Endothelial cell (in vitro differentiated cells): ENCODE measurements at regions not wholly inside any gene's neighbourhood (a gene's known extent, or its start where the extent isn't known, plus 50 kb on each side); places are given as distances from the start of the nearest gene placed in this dataset.

Experiments used
- DNase-seq: peaks from one replicate; pipeline ENCODE4 v3.0.0; 2021; ENCODE audit warnings: low spot score
- H3K27ac Mint-ChIP-seq: one replicate; pipeline ENCODE4 v1.8.0; 2021; ENCODE audit warnings: mixed read lengths, inconsistent platforms; ENCODE audit not compliant: unreplicated experiment
- H3K27me3 Mint-ChIP-seq: one replicate; pipeline ENCODE4 v1.8.0; 2021; ENCODE audit warnings: mild to moderate bottlenecking, moderate library complexity, mixed read lengths, inconsistent platforms; ENCODE audit not compliant: unreplicated experiment
- H3K36me3 Mint-ChIP-seq: one replicate; pipeline ENCODE4 v1.8.0; 2021; ENCODE audit warnings: mild to moderate bottlenecking, low read depth, mixed read lengths, inconsistent platforms; ENCODE audit not compliant: unreplicated experiment
- H3K4me1 Mint-ChIP-seq: one replicate; pipeline ENCODE4 v1.8.0; 2021; ENCODE audit warnings: mild to moderate bottlenecking, mixed read lengths, inconsistent platforms; ENCODE audit not compliant: unreplicated experiment
- H3K4me3 Mint-ChIP-seq: one replicate; pipeline ENCODE4 v1.8.0; 2021; ENCODE audit warnings: mild to moderate bottlenecking, mixed read lengths, inconsistent platforms; ENCODE audit not compliant: unreplicated experiment
- H3K9me3 Mint-ChIP-seq: one replicate; pipeline ENCODE4 v1.8.0; 2021; ENCODE audit warnings: mixed read lengths, inconsistent platforms; ENCODE audit not compliant: unreplicated experiment
- TF ChIP-seq, protein P1 (sequence below): fragments of 200-600 bp; sonication (generic); IDR thresholded peaks from one replicate; pipeline ENCODE4 v1.5.0; 2021; ENCODE audit warnings: antibody characterized with exemption; ENCODE audit not compliant: unreplicated experiment

GRCh38 chr1:113192980-113193379 is 120.0 kb downstream of the LRIG2 start:
- peaks cover 4% of the 10 kb centered on the region for H3K4me1 Mint-ChIP-seq
- no peaks in the 10 kb centered on the region for H3K9me3 Mint-ChIP-seq
- TF ChIP-seq, protein P1, sequence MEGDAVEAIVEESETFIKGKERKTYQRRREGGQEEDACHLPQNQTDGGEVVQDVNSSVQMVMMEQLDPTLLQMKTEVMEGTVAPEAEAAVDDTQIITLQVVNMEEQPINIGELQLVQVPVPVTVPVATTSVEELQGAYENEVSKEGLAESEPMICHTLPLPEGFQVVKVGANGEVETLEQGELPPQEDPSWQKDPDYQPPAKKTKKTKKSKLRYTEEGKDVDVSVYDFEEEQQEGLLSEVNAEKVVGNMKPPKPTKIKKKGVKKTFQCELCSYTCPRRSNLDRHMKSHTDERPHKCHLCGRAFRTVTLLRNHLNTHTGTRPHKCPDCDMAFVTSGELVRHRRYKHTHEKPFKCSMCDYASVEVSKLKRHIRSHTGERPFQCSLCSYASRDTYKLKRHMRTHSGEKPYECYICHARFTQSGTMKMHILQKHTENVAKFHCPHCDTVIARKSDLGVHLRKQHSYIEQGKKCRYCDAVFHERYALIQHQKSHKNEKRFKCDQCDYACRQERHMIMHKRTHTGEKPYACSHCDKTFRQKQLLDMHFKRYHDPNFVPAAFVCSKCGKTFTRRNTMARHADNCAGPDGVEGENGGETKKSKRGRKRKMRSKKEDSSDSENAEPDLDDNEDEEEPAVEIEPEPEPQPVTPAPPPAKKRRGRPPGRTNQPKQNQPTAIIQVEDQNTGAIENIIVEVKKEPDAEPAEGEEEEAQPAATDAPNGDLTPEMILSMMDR: no peak
- no peak overlapping the region for H3K27ac Mint-ChIP-seq
- DNase-seq: no peak
- no peak overlapping the region for H3K4me3 Mint-ChIP-seq
- H3K27me3 Mint-ChIP-seq: peaks cover 4% of the 10 kb centered on the region
- peaks cover 8% of the 10 kb centered on the region for H3K36me3 Mint-ChIP-seq

DNA sequence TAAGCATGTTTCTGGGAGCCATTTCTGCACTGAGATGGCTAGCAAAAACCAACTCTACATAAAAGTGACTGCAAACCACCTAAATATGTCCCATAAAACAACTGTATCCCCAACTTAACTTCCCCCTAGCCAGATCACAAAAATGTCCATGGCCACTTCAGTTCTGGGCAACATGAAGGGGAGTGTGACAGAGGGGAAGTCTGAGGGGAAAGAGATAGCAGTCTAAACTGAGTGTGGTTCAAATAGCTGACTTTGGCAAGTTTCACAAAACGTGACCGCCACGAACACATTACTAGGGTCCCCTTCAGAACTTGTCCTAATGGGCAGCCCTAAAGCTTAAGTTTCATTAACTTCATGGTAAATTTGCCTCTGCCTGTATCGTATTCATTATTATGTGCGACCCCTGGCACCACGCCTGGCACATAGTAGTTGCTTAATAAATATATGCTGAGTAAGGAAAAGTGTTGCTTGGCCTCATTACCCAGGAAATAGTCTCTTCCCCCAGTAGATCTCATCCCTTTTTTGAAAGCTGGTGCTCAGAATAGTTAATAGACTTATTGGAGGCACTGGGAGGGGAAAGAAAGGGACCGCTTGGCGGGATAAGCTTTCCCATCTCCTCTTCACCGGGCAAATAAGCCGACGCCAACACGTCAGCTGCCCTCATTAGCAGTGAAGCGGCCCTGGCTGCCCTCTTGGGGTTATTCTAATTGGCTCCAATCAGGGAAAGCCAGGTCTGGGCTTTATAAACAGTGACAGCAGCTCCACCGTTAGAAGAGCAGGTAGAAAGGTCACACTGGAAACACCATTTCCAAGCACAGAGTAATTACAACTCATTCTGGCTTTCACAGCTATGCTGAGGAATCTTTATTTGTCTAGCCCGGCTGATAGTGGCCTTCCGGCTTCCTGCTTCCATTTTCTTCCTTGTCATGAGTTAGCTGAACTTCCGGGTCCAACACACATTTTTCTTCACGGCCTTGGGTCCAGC is 122.1 kb downstream of the LRIG2 start:
- Mint-ChIP-seq H3K36me3 (peaks cover 8% of the 10 kb centered on the region), H3K9me3 (no peaks in the 10 kb centered on the region), H3K27ac (no peak overlapping the region), H3K4me1 (peaks cover 4% of the 10 kb centered on the region), H3K27me3 (peaks cover 2% of the 10 kb centered on the region), H3K4me3 (no peak overlapping the region)
- DNase-seq: no peak
- TF ChIP-seq, protein P1: no peak

DNA sequence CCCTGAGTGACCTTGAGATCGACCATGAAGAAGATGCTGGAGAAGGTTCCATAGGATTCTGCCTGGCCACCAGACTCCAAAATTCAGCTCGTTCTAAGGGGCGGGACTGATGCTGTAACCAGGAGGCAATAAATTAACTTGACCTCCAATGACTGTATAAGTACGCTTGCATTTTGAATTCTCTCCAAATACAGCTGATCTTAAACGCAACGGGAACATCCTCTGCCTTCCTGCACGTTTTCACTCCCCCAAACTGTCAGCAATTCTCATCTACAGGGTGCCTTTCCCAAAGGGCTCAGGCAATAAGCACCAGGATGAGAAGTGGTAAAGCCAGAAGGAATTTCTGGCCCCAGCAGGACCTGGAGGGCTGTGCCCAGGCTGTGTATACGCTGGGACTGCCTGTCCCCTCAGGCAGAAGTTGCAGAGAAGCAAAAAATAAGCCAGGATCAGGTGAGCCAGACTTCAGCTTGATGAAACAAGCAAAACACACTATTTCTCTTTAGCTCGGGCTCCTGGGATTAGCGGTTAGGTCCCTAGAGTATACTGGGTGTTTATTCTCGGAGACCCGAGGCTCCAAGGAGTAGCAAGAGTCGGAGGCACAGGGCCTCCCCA is 124.8 kb downstream of the LRIG2 start:
- H3K9me3 Mint-ChIP-seq: no peaks in the 10 kb centered on the region
- H3K4me1 Mint-ChIP-seq: peaks cover 2% of the 10 kb centered on the region
- no peaks in the 10 kb centered on the region for H3K27me3 Mint-ChIP-seq
- no peak overlapping the region for H3K27ac Mint-ChIP-seq
- TF ChIP-seq, protein P1: no peak
- H3K4me3 Mint-ChIP-seq: no peak overlapping the region
- no peak for DNase-seq
- H3K36me3 Mint-ChIP-seq: no peaks in the 10 kb centered on the region

DNA sequence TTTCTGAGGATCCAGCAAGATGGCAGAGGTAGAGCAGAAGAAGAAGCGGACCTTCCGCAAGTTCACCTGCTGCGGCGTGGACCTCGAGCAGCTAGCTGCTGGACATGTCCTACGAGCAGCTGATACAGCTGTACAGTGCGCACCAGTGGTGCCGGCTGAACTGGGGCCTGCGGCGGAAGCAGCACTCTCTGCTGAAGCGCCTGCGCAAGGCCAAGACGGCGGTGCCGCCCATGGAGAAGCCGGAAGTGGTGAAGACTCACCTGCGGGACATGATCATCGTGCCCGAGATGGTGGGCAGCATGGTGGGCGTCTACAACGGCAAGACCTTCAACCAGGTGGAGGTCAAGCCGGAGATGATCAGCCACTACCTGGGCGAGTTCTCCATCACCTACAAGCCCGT is 125.8 kb downstream of the LRIG2 start:
- TF ChIP-seq, protein P1: no peak
- no peaks in the 10 kb centered on the region for H3K4me1 Mint-ChIP-seq
- H3K36me3 Mint-ChIP-seq: no peaks in the 10 kb centered on the region
- no peak overlapping the region for H3K4me3 Mint-ChIP-seq
- no peaks in the 10 kb centered on the region for H3K9me3 Mint-ChIP-seq
- H3K27ac Mint-ChIP-seq: no peak overlapping the region
- no peak for DNase-seq
- no peaks in the 10 kb centered on the region for H3K27me3 Mint-ChIP-seq
